Right lobe of liver (tissue), 4 donors: ENCODE measurements at regions not wholly inside any gene's neighbourhood (a gene's known extent, or its start where the extent isn't known, plus 50 kb on each side); places are given as distances from the start of the nearest gene placed in this dataset.

Experiments used
- CTCF ChIP-seq, 4 donors: fragments of 200-600 bp in 3 of 4; fragments of 450-650 bp in 1 of 4; IDR thresholded peaks; one replicate each; pipeline versions ENCODE4 v1.5.1 to v1.8.0; 2016 to 2022; ENCODE audit warnings: antibody characterized with exemption in 4 of 4, mild to moderate bottlenecking in 2 of 4
- POLR2A ChIP-seq: fragments of 450-650 bp; IDR thresholded peaks from one replicate; pipeline ENCODE4 v1.6.1; 2017; ENCODE audit warnings: antibody characterized with exemption, mild to moderate bottlenecking
- donor health status: DM: no; HTN: no; CAD: no.
- donor health status: DM: no; HTN: no; CAD: no.
- donor health status: DM: no; HTN: yes; CAD: no.

GRCh38 chr15:38687340-38687739 is 122.7 kb upstream of the RASGRP1 start:
- TF ChIP-seq CTCF (IDR thresholded peaks at IDR 0.05) = no peak
- TF ChIP-seq POLR2A = no peak
